Jurkat, Clone E6-1 (cell line): ENCODE measurements at regions not wholly inside any gene's neighbourhood (a gene's known extent, or its start where the extent isn't known, plus 50 kb on each side); places are given as distances from the start of the nearest gene placed in this dataset.

Experiments
- DNase-seq: peaks from one replicate; pipeline ENCODE4 v3.0.0-alpha.2; 2011; ENCODE audit warnings: low read depth, low spot score
- H3K4me3 ChIP-seq: 2 replicates; pipeline ENCODE4 v1.5.1; 2011; ENCODE audit warnings: mild to moderate bottlenecking, low read length, control low read depth, moderate library complexity

GRCh38 chr2:40556739-40557138 lies 104.8 kb upstream of the SLC8A1 start:
- H3K4me3 ChIP-seq: no peak overlapping the region
- DNase-seq: no peak

DNA sequence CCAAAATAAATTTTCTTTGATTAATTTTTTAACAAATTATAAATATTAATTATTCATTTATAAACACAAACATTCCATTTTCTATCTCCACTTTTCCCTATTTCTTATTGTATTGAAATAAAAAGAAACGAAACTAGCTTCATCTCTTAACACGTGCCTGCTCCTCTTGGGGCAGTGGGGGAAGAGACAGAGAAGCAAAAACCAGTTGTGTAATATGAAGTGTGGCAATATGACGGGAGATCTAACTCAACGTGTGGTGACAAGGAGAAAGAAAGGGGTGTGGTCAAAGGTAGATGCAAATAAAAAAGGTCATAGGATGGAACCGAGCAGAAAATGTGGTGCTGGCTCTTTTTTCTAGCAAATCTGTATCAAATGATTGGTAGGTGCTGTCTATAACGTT lies 106.9 kb upstream of the SLC8A1 start:
- DNase-seq: no peak

DNA sequence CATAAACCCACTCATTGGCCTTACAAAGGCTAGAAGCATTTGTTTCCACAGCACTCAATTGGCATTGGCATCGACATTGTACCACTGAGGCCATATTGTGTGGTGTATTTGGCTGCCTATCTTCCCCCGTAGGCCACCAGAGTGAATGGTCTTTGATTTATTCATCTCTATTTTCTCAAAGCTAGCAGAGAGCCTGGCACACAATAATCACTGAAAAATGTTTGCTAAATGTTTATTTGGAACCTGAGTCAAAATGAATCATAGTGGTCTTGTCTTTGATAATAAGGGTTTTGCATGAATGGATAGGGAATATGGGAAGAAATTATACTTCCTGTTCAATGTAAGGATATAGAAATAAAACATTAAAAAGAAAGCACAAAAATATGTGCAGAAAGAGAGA lies 107.3 kb upstream of the SLC8A1 start:
- H3K4me3 ChIP-seq: no peak overlapping the region

More for the DNA sequence above, 106.9 kb upstream of the SLC8A1 start:
- H3K4me3 ChIP-seq: no peak overlapping the region

GRCh38 chr2:40564184-40564583 lies 112.3 kb upstream of the SLC8A1 start:
- no peak for DNase-seq
- no peak overlapping the region for H3K4me3 ChIP-seq

More for the DNA sequence above, 107.3 kb upstream of the SLC8A1 start:
- no peak for DNase-seq

GRCh38 chr2:40579247-40579646 lies 127.4 kb upstream of the SLC8A1 start:
- DNase-seq: no peak

DNA sequence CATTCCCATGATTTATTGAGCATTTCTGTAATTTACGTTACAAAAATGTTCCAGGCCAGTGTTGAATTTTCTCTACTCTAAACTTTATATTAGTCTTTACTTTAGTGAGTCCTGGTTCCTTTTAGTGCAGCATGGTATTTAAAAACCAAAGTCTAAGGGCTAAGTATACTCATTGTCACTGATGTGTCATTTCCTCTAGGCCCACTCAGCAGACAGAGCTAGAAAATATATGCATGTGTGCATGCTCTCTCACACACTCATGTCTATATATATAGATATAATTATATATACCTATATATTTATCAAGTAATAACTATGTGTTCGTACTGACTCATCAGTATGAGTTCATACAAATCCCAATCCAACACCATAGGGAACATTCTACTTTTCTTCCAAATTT lies 132.5 kb upstream of the SLC8A1 start:
- H3K4me3 ChIP-seq: no peak overlapping the region
- no peak for DNase-seq

More at GRCh38 chr2:40579247-40579646, 127.4 kb upstream of the SLC8A1 start:
- H3K4me3 ChIP-seq: no peak overlapping the region

- no peak for DNase-seq
Observed at GRCh38 chr2:40591774-40592173, 139.9 kb upstream of the SLC8A1 start.

GRCh38 chr2:40592218-40592617 lies 140.3 kb upstream of the SLC8A1 start:
- DNase-seq: no peak
- H3K4me3 ChIP-seq: no peak overlapping the region

More at GRCh38 chr2:40591774-40592173, 139.9 kb upstream of the SLC8A1 start:
- H3K4me3 ChIP-seq: no peak overlapping the region

DNA sequence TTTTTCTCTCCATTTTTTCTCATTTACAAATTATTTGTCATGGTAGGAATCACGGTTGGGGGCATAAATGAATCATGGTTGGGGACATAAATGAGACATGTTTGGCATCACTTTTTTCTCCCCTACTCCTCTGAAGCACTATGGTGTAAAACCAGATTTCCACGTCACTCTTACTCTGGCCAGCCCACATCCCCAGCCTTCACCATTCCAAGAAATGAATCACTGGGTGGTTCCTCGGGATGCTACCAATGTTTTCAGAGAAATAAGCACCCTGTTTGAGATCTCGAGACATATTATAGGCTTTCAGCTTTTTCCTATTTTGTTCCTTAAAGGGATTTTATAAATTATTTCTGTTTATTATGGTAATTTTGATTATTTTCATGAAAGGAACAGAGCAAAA lies 155.0 kb upstream of the SLC8A1 start:
- no peak for DNase-seq
- H3K4me3 ChIP-seq: no peak overlapping the region

DNA sequence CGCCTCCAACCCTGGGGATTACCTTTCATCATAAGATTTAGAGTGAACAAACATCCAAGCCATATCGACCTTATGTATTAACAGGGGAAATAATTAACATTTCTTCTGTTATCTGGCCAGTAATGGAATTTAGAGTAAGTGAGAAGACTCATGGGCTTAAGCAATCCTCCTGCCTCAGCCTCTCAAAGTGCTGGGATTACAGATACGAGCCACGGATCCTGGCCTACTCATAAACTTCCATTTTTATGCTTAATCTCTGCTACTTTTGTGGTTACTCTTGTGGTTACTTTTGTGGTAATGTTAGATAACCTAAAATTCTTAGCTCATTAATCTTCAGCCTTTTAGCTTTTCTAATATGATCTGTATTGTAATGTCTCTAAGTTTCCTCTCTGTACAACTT lies 159.3 kb upstream of the SLC8A1 start:
- DNase-seq: no peak
- H3K4me3 ChIP-seq: no peak overlapping the region

GRCh38 chr2:40625849-40626248 lies 174.0 kb upstream of the SLC8A1 start:
- H3K4me3 ChIP-seq: no peak overlapping the region
- no peak for DNase-seq

- H3K4me3 ChIP-seq: no peak overlapping the region
- DNase-seq: no peak
Observed at GRCh38 chr2:40628556-40628955, 176.7 kb upstream of the SLC8A1 start.

GRCh38 chr2:40629768-40630434 lies 178.0 kb upstream of the SLC8A1 start:
- H3K4me3 ChIP-seq: no peak overlapping the region
- DNase-seq: no peak

- DNase-seq: no peak
- no peak overlapping the region for H3K4me3 ChIP-seq
Observed at GRCh38 chr2:40639320-40639719, 187.4 kb upstream of the SLC8A1 start.

DNA sequence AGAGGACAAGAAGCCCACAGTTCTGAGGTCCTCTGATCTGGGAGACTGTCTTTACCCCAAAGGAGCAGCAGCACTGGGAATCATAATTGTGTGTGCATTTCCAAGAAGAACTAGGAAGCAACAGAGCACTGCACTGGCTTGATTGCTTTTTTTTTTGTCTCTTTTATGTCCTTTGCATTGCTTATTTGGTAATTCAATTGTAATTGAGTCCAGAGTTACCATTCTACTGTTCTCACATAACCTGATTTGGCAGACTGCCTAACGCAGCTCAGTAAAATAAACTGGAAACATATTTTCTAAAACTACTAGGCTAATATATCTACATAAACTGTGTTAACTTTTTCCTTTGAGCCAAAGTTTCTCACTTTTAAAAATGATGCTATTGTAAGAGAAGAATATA lies 190.3 kb upstream of the SLC8A1 start:
- DNase-seq: no peak
- no peak overlapping the region for H3K4me3 ChIP-seq

- no peak overlapping the region for H3K4me3 ChIP-seq
- DNase-seq: no peak
Observed at GRCh38 chr2:40642726-40643125, 190.8 kb upstream of the SLC8A1 start.

GRCh38 chr2:40646642-40647041 lies 194.8 kb upstream of the SLC8A1 start:
- no peak overlapping the region for H3K4me3 ChIP-seq
- DNase-seq: no peak

DNA sequence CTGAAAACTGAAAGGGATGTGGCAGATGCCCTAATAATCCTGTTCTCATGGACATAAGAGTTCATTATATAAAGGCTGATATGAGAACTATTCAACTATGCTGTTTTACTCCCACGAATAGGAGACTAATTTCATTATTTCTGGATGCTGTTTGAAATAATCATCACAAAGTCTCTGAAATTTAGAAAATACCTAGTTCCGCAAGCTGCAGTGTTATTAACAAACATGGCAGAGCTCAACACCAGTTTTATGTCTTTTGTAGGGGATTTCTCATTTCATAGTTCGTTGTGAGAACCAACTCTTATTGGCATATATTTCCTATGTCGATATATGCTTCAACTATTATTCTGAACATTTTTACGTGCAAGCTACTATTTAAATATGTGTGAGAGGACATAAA lies 200.3 kb upstream of the SLC8A1 start:
- no peak for DNase-seq
- H3K4me3 ChIP-seq: no peak overlapping the region

- DNase-seq: no peak
- no peak overlapping the region for H3K4me3 ChIP-seq
Observed at GRCh38 chr2:40653829-40654228, 201.9 kb upstream of the SLC8A1 start.

DNA sequence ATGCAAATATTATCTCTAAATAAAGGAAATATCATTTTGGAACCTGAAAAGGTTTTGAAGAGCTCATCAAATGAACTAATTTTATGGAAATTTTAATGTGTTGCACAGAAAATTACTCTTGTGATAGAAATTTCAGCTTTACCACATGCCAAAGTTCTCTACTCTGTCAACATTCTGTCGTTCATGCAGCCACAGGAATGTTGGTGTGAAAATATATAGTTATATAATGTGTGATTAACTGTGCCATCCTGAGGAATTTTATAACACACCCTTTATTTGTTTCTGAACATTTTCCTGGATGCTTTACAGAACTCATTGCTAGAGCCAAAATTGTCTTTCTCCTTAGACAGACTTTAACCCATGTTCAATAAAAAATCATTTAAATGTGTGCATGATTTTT lies 202.5 kb upstream of the SLC8A1 start:
- DNase-seq: no peak
- no peak overlapping the region for H3K4me3 ChIP-seq

DNA sequence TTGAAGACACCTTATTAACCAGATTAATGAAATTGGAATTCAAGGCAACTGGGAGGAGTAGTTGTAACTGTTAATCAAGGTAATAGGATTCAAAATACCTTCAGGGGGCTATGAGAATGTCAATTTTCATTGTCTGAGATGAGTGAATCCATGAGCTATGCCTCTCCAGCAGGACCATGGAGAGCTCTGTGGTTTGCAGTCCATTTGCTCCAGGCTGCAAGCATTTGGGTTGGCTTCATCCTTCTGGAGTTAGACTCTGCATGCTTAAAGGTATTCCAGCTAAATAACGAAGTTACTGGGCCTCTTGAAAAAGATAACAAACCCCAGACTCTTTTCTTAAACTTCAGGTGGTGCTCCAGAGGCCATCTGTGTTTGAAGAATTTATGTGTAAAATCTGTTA lies 207.1 kb upstream of the SLC8A1 start:
- no peak overlapping the region for H3K4me3 ChIP-seq
- no peak for DNase-seq
